ENCODE measurements at regions not wholly inside any gene's neighbourhood (a gene's known extent, or its start where the extent isn't known, plus 50 kb on each side); places are given as distances from the start of the nearest gene placed in this dataset.

DNA sequence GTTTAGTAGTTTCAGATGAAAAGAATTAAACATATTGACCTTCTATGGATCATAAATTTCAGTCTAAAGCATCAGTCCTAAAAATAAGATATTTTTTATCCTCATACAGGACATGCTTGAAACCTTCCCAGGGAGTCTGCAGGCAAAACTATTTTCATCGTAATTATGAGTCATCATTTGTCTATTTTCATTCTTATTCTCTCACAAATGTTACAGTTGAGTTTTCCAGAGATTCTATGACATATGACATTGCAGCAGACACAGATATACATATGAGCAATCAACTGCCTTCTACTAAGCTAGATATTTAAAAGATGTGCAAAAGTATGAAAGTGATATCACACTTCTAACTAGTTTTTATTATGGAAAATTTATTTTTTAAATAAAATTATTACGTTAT, 398.0 kb downstream of the MAGEB5 start:
- TF ChIP-seq, protein P1, sequence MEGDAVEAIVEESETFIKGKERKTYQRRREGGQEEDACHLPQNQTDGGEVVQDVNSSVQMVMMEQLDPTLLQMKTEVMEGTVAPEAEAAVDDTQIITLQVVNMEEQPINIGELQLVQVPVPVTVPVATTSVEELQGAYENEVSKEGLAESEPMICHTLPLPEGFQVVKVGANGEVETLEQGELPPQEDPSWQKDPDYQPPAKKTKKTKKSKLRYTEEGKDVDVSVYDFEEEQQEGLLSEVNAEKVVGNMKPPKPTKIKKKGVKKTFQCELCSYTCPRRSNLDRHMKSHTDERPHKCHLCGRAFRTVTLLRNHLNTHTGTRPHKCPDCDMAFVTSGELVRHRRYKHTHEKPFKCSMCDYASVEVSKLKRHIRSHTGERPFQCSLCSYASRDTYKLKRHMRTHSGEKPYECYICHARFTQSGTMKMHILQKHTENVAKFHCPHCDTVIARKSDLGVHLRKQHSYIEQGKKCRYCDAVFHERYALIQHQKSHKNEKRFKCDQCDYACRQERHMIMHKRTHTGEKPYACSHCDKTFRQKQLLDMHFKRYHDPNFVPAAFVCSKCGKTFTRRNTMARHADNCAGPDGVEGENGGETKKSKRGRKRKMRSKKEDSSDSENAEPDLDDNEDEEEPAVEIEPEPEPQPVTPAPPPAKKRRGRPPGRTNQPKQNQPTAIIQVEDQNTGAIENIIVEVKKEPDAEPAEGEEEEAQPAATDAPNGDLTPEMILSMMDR (IDR thresholded peaks at IDR 0.05; ENCODE audit: insufficient read depth, low read length, poor library complexity, severe bottlenecking), result no peak
- TF ChIP-seq EZH2phosphoT487 (conservative IDR thresholded peaks at IDR 0.05; ENCODE audit: low read length), result no peak

Measured in SU-DHL-6 (cell line).